PC-3 (cell line): ENCODE measurements at regions not wholly inside any gene's neighbourhood (a gene's known extent, or its start where the extent isn't known, plus 50 kb on each side); places are given as distances from the start of the nearest gene placed in this dataset.
A peak's percentile ranks its signal among the peaks of the same experiment; 100 is the strongest.

Experiments used
- ATAC-seq: fragments of 200-7000 bp; cut with Tn5 transposase; 2 replicates; pipeline ENCODE4 v1.9.1; 2020; ENCODE audit warnings: mild to moderate bottlenecking, moderate library complexity
- BruUV-seq: library from RNA; stranded (reverse); fragments of 400-500 nt; replicated peaks from 2 replicates; lab custom pipeline; 2021; lab: Mats Ljungman, UMichigan
- CTCF ChIA-PET: fragments of 300-600 bp; sonication (Branson Sonifier 250); formaldehyde crosslinking; loops from one replicate; lab custom pipeline; 2022; ENCODE audit warnings: antibody characterized with exemption; lab: Charles Lee
- POLR2A ChIA-PET: fragments of 300-600 bp; sonication (Branson Sonifier 250); formaldehyde crosslinking; loops from one replicate; lab custom pipeline; 2022; ENCODE audit warnings: antibody characterized with exemption; ENCODE audit not compliant: unreplicated experiment; lab: Charles Lee
- DNase-seq: peaks from one replicate; pipeline ENCODE4 v3.0.0-alpha.2; 2015
- H2AFZ ChIP-seq: fragments of 300-600 bp; sonication (generic); 2 replicates; pipeline ENCODE4 v1.6.0; 2016; ENCODE audit warnings: antibody characterized with exemption, low read length
- H3F3A ChIP-seq: fragments of 300-600 bp; sonication (generic); one replicate; pipeline ENCODE4 v1.6.0; 2017; ENCODE audit warnings: antibody characterized with exemption, low read length, control low read depth, mild to moderate bottlenecking; ENCODE audit not compliant: unreplicated experiment
- H3K27ac ChIP-seq: fragments of 300-600 bp; sonication (generic); 2 replicates; pipeline ENCODE4 v1.5.1; 2016; ENCODE audit warnings: mild to moderate bottlenecking, low read length
- H3K27me3 ChIP-seq: fragments of 300-600 bp; sonication (generic); 2 replicates; pipeline ENCODE4 v1.6.1; 2016; ENCODE audit warnings: low read length, mixed read lengths
- H3K36me3 ChIP-seq: fragments of 300-600 bp; sonication (generic); 2 replicates; pipeline ENCODE4 v1.6.1; 2016; ENCODE audit warnings: low read depth, mixed run types, low read length, mixed read lengths
- H3K4me1 ChIP-seq: fragments of 300-600 bp; sonication (generic); 2 replicates; pipeline ENCODE4 v1.5.1; 2016; ENCODE audit warnings: low read length; ENCODE audit not compliant: insufficient read depth
- H3K4me2 ChIP-seq: fragments of 300-600 bp; sonication (generic); 2 replicates; pipeline ENCODE4 v1.6.0; 2016; ENCODE audit warnings: low read length
- H3K4me3 ChIP-seq: fragments of 300-600 bp; sonication (generic); 2 replicates; pipeline ENCODE4 v1.5.1; 2016; ENCODE audit warnings: mild to moderate bottlenecking, low read length, mixed read lengths
- H3K79me2 ChIP-seq: fragments of 300-600 bp; sonication (generic); 2 replicates; pipeline ENCODE4 v1.6.1; 2017; ENCODE audit warnings: low read length, mixed read lengths
- H3K9ac ChIP-seq: fragments of 300-600 bp; sonication (generic); 2 replicates; pipeline ENCODE4 v1.6.0; 2016; ENCODE audit warnings: mild to moderate bottlenecking, low read length
- H3K9me2 ChIP-seq: fragments of 300-600 bp; sonication (generic); replicated peaks from 2 replicates; pipeline ENCODE4 v1.6.1; 2016; ENCODE audit warnings: mixed run types, low read length, mixed read lengths
- H3K9me3 ChIP-seq: fragments of 300-600 bp; sonication (generic); 2 replicates; pipeline ENCODE4 v1.6.1; 2016; ENCODE audit warnings: low read length, mixed read lengths
- H4K20me1 ChIP-seq: fragments of 300-600 bp; sonication (generic); 2 replicates; pipeline ENCODE4 v1.6.1; 2016; ENCODE audit warnings: low read length, mixed read lengths
- CTCF ChIP-seq: fragments of 300-600 bp; sonication (generic); conservative IDR thresholded peaks from 2 replicates; pipeline ENCODE4 v1.5.1; 2017; ENCODE audit warnings: antibody characterized with exemption, low read depth, mild to moderate bottlenecking, low read length
- EZH2 ChIP-seq: fragments of 300-600 bp; sonication (generic); IDR thresholded peaks from one replicate; pipeline ENCODE4 v1.6.1; 2017; ENCODE audit warnings: antibody characterized with exemption, mild to moderate bottlenecking, low read length; ENCODE audit not compliant: unreplicated experiment
- EZH2phosphoT487 ChIP-seq: fragments of 300-600 bp; sonication (generic); IDR thresholded peaks from 2 replicates; pipeline ENCODE4 v1.6.1; 2018; ENCODE audit warnings: mild to moderate bottlenecking, antibody characterized with exemption, low read length, borderline replicate concordance
- intact Hi-C: fragments of 100-400 bp; cut with micrococcal nuclease; formaldehyde crosslinking; loops from 2 replicates; pipeline ENCODE4 v1.9.0; 2023

GRCh38 chr3:67724434-67724833 lies 70.0 kb upstream of the SUCLG2 start:
- no peak for DNase-seq
- H3K9ac ChIP-seq, result no peak overlapping the region
- no peak overlapping the region for H3K4me2 ChIP-seq
- H2AFZ ChIP-seq, result no peak overlapping the region
- BruUV-seq, result no TSS peak
- ChIA-PET CTCF (no interaction called here), POLR2A (no interaction called here)
- H3K9me2 ChIP-seq, result no peaks in the 10 kb centered on the region
- H3K36me3 ChIP-seq, result no peaks in the 10 kb centered on the region
- ATAC-seq, result no peak
- no peaks in the 10 kb centered on the region for H4K20me1 ChIP-seq
- no peaks in the 10 kb centered on the region for H3K27me3 ChIP-seq
- H3K4me1 ChIP-seq, result peaks cover 4% of the 10 kb centered on the region; the same call in 1 of the 2 replicates
- H3K4me3 ChIP-seq, result no peak overlapping the region
- intact Hi-C loops, result no loop called here
- H3K27ac ChIP-seq, result no peak overlapping the region
- H3K9me3 ChIP-seq, result no peaks in the 10 kb centered on the region
- no peaks in the 10 kb centered on the region for H3K79me2 ChIP-seq
- TF ChIP-seq EZH2phosphoT487 (no peak), CTCF (no peak), EZH2 (no peak)
- no peaks in the 10 kb centered on the region for H3F3A ChIP-seq

GRCh38 chr3:67723863-67724262 lies 69.5 kb upstream of the SUCLG2 start:
- no peaks in the 10 kb centered on the region for H3K9me3 ChIP-seq
- no peaks in the 10 kb centered on the region for H4K20me1 ChIP-seq
- no peaks in the 10 kb centered on the region for H3K27me3 ChIP-seq
- H3K9me2 ChIP-seq, result no peaks in the 10 kb centered on the region
- H3K27ac ChIP-seq, result no peak overlapping the region
- ChIA-PET POLR2A (no interaction called here), CTCF (no interaction called here)
- H3K4me3 ChIP-seq, result no peak overlapping the region
- DNase-seq (no peak), ATAC-seq (no peak)
- H3K4me2 ChIP-seq, result no peak overlapping the region
- H3K4me1 ChIP-seq, result peaks cover 9% of the 10 kb centered on the region
- H3K79me2 ChIP-seq, result no peaks in the 10 kb centered on the region
- no peak overlapping the region for H3K9ac ChIP-seq
- TF ChIP-seq EZH2 (no peak), CTCF (no peak), EZH2phosphoT487 (no peak)
- intact Hi-C loops, result no loop called here
- H3F3A ChIP-seq, result no peaks in the 10 kb centered on the region
- H2AFZ ChIP-seq, result no peak overlapping the region
- H3K36me3 ChIP-seq, result no peaks in the 10 kb centered on the region
- BruUV-seq, result no TSS peak

- H2AFZ ChIP-seq, result no peak overlapping the region
- H3K27ac ChIP-seq, result peak overlapping the region; percentile 56
- H3K9ac ChIP-seq, result no peak overlapping the region
- intact Hi-C loops, result loop anchor here (1.0 to 2.0 kb wide), 4 partner anchors 63 to 109 kb away; partner anchors contain the start of gene SUCLG2
- ChIA-PET POLR2A (no interaction called here), CTCF (no interaction called here)
- no peaks in the 10 kb centered on the region for H3K79me2 ChIP-seq
- H3K36me3 ChIP-seq, result no peaks in the 10 kb centered on the region
- H3K27me3 ChIP-seq, result no peaks in the 10 kb centered on the region
- peak; percentile 97 for ATAC-seq
- H3K4me2 ChIP-seq, result peak overlapping the region; percentile 31
- no peaks in the 10 kb centered on the region for H3K9me3 ChIP-seq
- H3F3A ChIP-seq, result no peaks in the 10 kb centered on the region
- DNase-seq, result peak; percentile 74
- TF ChIP-seq CTCF (no peak), EZH2 (no peak), EZH2phosphoT487 (no peak)
- H3K4me1 ChIP-seq, result peaks cover 15% of the 10 kb centered on the region
- no peaks in the 10 kb centered on the region for H3K9me2 ChIP-seq
- no TSS peak for BruUV-seq
- no peaks in the 10 kb centered on the region for H4K20me1 ChIP-seq
- no peak overlapping the region for H3K4me3 ChIP-seq
These were observed 64.9 kb upstream of the SUCLG2 start for GRCh38 chr3:67719333-67719732.
